Spleen (tissue), 7 donors: ENCODE measurements at regions not wholly inside any gene's neighbourhood (a gene's known extent, or its start where the extent isn't known, plus 50 kb on each side); places are given as distances from the start of the nearest gene placed in this dataset.

ENCODE experiments used
- CTCF ChIP-seq, 11 experiments: fragments of 200-600 bp in 7 of 11; fragments of 450-650 bp in 4 of 11; sonication (generic) in 4 of 11; IDR thresholded peaks in 8 of 11; conservative IDR thresholded peaks in 3 of 11; 1 replicate in 7 of 11; 2 replicates in 4 of 11; pipeline versions ENCODE4 v1.4.0 to v1.8.0; 2016 to 2021; ENCODE audit warnings: antibody characterized with exemption in 11 of 11, inconsistent platforms in 4 of 11, mild to moderate bottlenecking in 1 of 11
- POLR2A ChIP-seq, 3 donors: fragments of 450-650 bp; IDR thresholded peaks; one replicate each; pipeline ENCODE4 v1.5.1; 2017; ENCODE audit warnings: antibody characterized with exemption in 3 of 3, mild to moderate bottlenecking in 1 of 3
- donor health status: DM: no; HTN: no; CAD: no; lungs with moderate emphysema.
- donor health status: DM: no; HTN: no; CAD: no.
- donor health status: DM: no; HTN: no; CAD: no.

DNA sequence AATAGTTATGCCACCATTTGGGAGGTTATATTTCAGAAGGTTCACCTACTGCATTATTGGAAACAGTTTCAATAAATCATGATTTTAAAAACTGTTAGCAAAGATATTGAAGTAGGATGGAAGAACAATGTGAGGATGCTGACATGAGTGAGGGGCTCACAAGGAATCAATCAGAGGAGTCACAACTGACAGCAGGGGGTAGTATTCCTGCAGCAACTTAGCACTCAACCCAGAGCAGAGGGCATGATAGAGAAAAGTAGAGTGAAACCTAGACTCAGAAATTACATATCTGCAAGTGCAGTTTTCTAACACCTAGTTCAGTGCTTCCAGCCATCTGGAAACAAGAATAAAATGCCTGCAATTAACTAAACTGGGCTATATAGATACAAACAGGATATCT, 772.5 kb upstream of the USP15 start:
- TF ChIP-seq CTCF (IDR thresholded peaks at IDR 0.05 in 8 of 11, conservative IDR thresholded peaks at IDR 0.05 in 3 of 11) (no peak), POLR2A (IDR thresholded peaks at IDR 0.05) (no peak)
